Psoas muscle (tissue), 7 donors: ENCODE measurements at regions not wholly inside any gene's neighbourhood (a gene's known extent, or its start where the extent isn't known, plus 50 kb on each side); places are given as distances from the start of the nearest gene placed in this dataset.
"Not testable (repeated sequence)": the region's sequence is repeated elsewhere in the genome, so short reads cannot be mapped to it uniquely, and the experiment has no call there.

ENCODE experiments used
- ATAC-seq, 4 donors: fragments of 200-7000 bp; cut with Tn5 transposase; one replicate each; pipeline ENCODE4 v1.9.1; 2020; ENCODE audit warnings: moderate library complexity in 3 of 4, mild to moderate bottlenecking in 2 of 4
- DNase-seq, 2 donors: peaks; one replicate each; pipeline ENCODE4 v3.0.0-alpha.2; 2020
- H3K27ac ChIP-seq: fragments of 200-600 bp; one replicate; pipeline ENCODE4 v1.8.0; 2022
- H3K27me3 ChIP-seq, 3 donors: fragments of 200-600 bp in 1 of 3; one replicate each; pipeline versions ENCODE4 v1.6.1 to v1.8.0; 2013 to 2022; ENCODE audit warnings: low read length in 2 of 3, mild to moderate bottlenecking in 2 of 3, moderate library complexity in 1 of 3; ENCODE audit not compliant: insufficient read depth in 3 of 3
- H3K36me3 ChIP-seq, 2 donors: fragments of 200-600 bp in 1 of 2; one replicate each; pipeline versions ENCODE4 v1.6.1 to v1.8.0; 2013 to 2022; ENCODE audit warnings: low read depth in 1 of 2, mild to moderate bottlenecking in 1 of 2, moderate library complexity in 1 of 2; ENCODE audit not compliant: insufficient read depth in 1 of 2
- H3K4me1 ChIP-seq: fragments of 200-600 bp; one replicate; pipeline ENCODE4 v1.8.0; 2022
- H3K4me3 ChIP-seq: fragments of 200-600 bp; one replicate; pipeline ENCODE4 v1.8.0; 2022; ENCODE audit warnings: mild to moderate bottlenecking
- H3K9me3 ChIP-seq: fragments of 200-600 bp; one replicate; pipeline ENCODE4 v1.8.0; 2022
- CTCF ChIP-seq: fragments of 200-600 bp; IDR thresholded peaks from one replicate; pipeline ENCODE4 v1.8.0; 2022; ENCODE audit warnings: antibody characterized with exemption
- WGBS, 3 donors: extraction: QIAGEN DNeasy Blood & Tissue Kit; methylation state at CpG; one replicate each; pipeline versions ENCODE4 v1.1.6 to v1.1.7; 2013; 5-methylcytosine and 5-hydroxymethylcytosine counted together
- intact Hi-C, 2 donors: fragments of 100-400 bp; cut with DNase I; formaldehyde crosslinking; loops; one replicate each; pipeline versions ENCODE4 v1.11.0 to v1.14.2; 2022
- donor health status: healthy with polysubstance abuse.
- donor health status: DM: no; HTN: no; CAD: no; lungs with moderate emphysema.
- donor health status: Bipolar disorder and iron deficiency.
- donor health status: healthy.
- donor health status: DM: yes; HTN: yes; CAD: no.
- donor health status: DM: no; HTN: no; CAD: no.
- donor health status: DM: yes; HTN: yes; CAD: no.

- H3K36me3 ChIP-seq = no peaks in the 10 kb centered on the region
- H3K27ac ChIP-seq = no peak overlapping the region
- TF ChIP-seq CTCF = no peak
- WGBS, 3 donors = 74 to 79% (median 75%) methylated on average over 2 of the region's 2 CpGs
- intact Hi-C loops = no loop called here
- ATAC-seq (no peak), DNase-seq (no peak)
- H3K4me1 ChIP-seq = no peaks in the 10 kb centered on the region
- H3K4me3 ChIP-seq = no peak overlapping the region
- no peaks in the 10 kb centered on the region for H3K27me3 ChIP-seq
- H3K9me3 ChIP-seq = no peaks in the 10 kb centered on the region
Observed at GRCh38 chr3:124347418-124347817, 355.5 kb upstream of the ROPN1 start.

GRCh38 chr3:124348555-124348954, 356.6 kb upstream of the ROPN1 start:
- H3K4me1 ChIP-seq, ATAC-seq, intact Hi-C loops, H3K36me3 ChIP-seq, H3K4me3 ChIP-seq, H3K9me3 ChIP-seq, H3K27me3 ChIP-seq, DNase-seq, H3K27ac ChIP-seq: not testable (repeated sequence)
- WGBS, 3 donors = 93 to 96% (median 95%) methylated on average over 4 to 5 of the region's 5 CpGs

GRCh38 chr3:124351430-124352148, 359.7 kb upstream of the ROPN1 start:
- no peak overlapping the region for H3K4me3 ChIP-seq
- WGBS, 3 donors = 60 to 63% (median 62%) methylated on average over 4 of the region's 4 CpGs
- no peaks in the 10 kb centered on the region for H3K27me3 ChIP-seq
- TF ChIP-seq CTCF = peak; percentile 47
- ATAC-seq (no peak), DNase-seq (no peak)
- no peak overlapping the region for H3K27ac ChIP-seq
- intact Hi-C loops = loop anchor here (5.0 to 10.0 kb wide), 3 partner anchors 113 to 206 kb away; no protein-coding TSS in a partner anchor
- no peaks in the 10 kb centered on the region for H3K9me3 ChIP-seq
- no peaks in the 10 kb centered on the region for H3K4me1 ChIP-seq
- H3K36me3 ChIP-seq = no peaks in the 10 kb centered on the region

GRCh38 chr3:124352149-124352539, 360.2 kb upstream of the ROPN1 start:
- no peak for TF ChIP-seq CTCF

GRCh38 chr3:124353691-124354090, 361.8 kb upstream of the ROPN1 start:
- DNase-seq (no peak), ATAC-seq (no peak)
- Histone ChIP-seq H3K4me1 (no peaks in the 10 kb centered on the region), H3K27ac (no peak overlapping the region), H3K36me3 (no peaks in the 10 kb centered on the region), H3K27me3 (no peaks in the 10 kb centered on the region), H3K9me3 (no peaks in the 10 kb centered on the region), H3K4me3 (no peak overlapping the region)
- TF ChIP-seq CTCF = no peak
- 64 to 72% (median 70%) methylated on average over 2 of the region's 2 CpGs for WGBS, 3 donors
- intact Hi-C loops = loop anchor here (5.0 to 10.0 kb wide), 3 partner anchors 111 to 204 kb away; no protein-coding TSS in a partner anchor

More at GRCh38 chr3:124352149-124352539, 360.2 kb upstream of the ROPN1 start:
- ATAC-seq (no peak), DNase-seq (no peak)
- WGBS, 3 donors = 91 to 96% (median 95%) methylated on average over 3 of the region's 3 CpGs
- Histone ChIP-seq H3K36me3 (no peaks in the 10 kb centered on the region), H3K27ac (no peak overlapping the region), H3K4me1 (no peaks in the 10 kb centered on the region), H3K9me3 (no peaks in the 10 kb centered on the region), H3K27me3 (no peaks in the 10 kb centered on the region), H3K4me3 (no peak overlapping the region)
- intact Hi-C loops = loop anchor here (5.0 to 10.0 kb wide), 3 partner anchors 113 to 205 kb away; no protein-coding TSS in a partner anchor
